Activated naive CD8-positive, alpha-beta T cell (primary cell): ENCODE measurements at regions not wholly inside any gene's neighbourhood (a gene's known extent, or its start where the extent isn't known, plus 50 kb on each side); places are given as distances from the start of the nearest gene placed in this dataset.
"Not testable (repeated sequence)": the region's sequence is repeated elsewhere in the genome, so short reads cannot be mapped to it uniquely, and the experiment has no call there.

Source experiments
- H3K27ac Mint-ChIP-seq: one replicate; pipeline ENCODE4 v1.8.0; 2021; ENCODE audit warnings: mixed read lengths
- H3K27me3 Mint-ChIP-seq: one replicate; pipeline ENCODE4 v1.8.0; 2021; ENCODE audit warnings: mixed read lengths
- H3K36me3 Mint-ChIP-seq: one replicate; pipeline ENCODE4 v1.8.0; 2021; ENCODE audit warnings: mixed read lengths
- H3K4me1 Mint-ChIP-seq: one replicate; pipeline ENCODE4 v1.8.0; 2021; ENCODE audit warnings: low read depth, mixed read lengths
- H3K4me3 Mint-ChIP-seq: one replicate; pipeline ENCODE4 v1.8.0; 2021; ENCODE audit warnings: mild to moderate bottlenecking, mixed read lengths
- H3K9me3 Mint-ChIP-seq: one replicate; pipeline ENCODE4 v1.8.0; 2021; ENCODE audit warnings: low read depth, mixed read lengths

DNA sequence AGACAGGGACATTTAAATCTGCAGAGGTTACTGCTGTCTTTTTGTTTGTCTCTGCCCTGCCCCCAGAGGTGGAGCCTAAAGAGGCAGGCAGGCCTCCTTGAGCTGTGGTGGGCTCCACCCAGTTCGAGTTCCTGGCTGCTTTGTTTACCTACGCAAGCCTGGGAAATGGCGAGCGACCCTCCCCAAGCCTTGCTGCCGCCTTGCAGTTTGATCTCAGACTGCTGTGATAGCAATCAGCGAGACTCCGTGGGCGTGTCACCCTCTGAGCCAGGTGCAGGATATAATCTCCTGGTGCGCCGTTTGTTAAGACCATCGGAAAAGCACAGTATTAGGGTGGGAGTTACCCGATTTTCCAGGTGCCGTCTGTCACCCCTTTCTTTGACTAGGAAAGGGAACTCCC is 93.3 kb downstream of the ANKRD30BL start:
- not testable (repeated sequence) for H3K9me3 Mint-ChIP-seq, H3K27me3 Mint-ChIP-seq, H3K4me1 Mint-ChIP-seq, H3K36me3 Mint-ChIP-seq, H3K27ac Mint-ChIP-seq, H3K4me3 Mint-ChIP-seq

DNA sequence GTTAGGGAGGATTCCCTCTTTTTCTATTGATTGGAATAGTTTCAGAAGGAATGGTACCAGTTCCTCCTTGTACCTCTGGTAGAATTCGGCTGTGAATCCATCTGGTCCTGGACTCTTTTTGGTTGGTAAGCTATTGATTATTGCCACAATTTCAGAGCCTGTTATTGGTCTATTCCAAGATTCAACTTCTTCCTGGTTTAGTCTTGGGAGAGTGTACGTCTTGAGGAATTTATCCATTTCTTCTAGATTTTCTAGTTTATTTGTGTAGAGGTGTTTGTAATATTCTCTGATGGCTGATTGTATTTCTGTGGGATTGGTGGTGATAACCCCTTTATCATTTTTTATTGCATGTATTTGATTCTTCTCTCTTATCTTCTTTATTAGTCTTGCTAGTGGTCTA is 96.4 kb downstream of the ANKRD30BL start:
- H3K4me3 Mint-ChIP-seq, H3K36me3 Mint-ChIP-seq, H3K27me3 Mint-ChIP-seq, H3K9me3 Mint-ChIP-seq, H3K27ac Mint-ChIP-seq, H3K4me1 Mint-ChIP-seq: not testable (repeated sequence)

DNA sequence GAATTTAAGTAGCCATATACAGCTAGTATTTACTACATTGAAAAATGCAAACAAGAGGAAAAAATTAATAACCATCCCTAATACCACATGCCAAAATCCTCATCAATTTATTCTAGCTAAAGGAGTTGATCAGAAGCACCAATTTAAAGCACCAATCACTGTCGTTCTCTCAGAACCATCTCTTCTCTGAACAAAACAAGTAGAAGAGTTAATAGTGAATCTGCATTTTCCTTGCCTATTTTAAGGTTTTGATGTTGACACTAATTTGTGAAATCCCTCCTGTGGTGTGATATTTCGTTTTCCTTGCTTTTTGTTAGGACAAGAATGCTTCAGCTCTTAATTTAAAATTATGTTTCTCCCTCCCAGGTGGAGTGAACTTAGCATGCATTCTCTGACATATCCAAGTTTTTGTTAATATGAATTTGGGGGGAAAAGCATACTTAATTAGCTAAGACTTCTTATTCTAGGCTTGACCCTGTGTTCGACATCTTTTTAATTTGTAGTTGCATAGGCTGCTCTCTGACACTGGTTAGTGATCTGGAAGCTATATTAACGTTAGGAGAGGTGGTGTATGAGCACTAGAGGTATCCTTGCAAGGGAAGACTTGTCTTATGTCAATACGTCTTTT is 122.0 kb downstream of the ANKRD30BL start:
- not testable (repeated sequence) for H3K36me3 Mint-ChIP-seq

DNA sequence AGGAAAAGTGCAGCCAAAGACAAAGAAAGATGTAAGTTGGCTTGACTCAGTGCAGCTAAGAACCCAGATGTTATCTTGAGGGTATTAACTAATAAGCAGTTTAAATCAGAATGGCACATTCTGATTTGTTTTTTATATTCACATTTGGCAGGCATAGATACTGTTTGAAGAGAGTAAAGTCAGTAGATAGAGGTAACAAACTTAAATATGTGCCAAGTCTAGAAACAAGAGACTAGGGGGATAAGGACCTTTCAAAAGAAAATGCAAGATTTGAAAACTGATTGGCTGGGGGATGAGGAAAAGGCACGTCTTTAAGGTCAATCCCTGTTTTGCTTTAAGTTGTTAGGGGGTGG is 122.9 kb downstream of the ANKRD30BL start:
- peaks cover 22% of the 10 kb centered on the region for H3K27me3 Mint-ChIP-seq
- peak overlapping the region; percentile 7 for H3K4me3 Mint-ChIP-seq
- not testable (repeated sequence) for H3K4me1 Mint-ChIP-seq, H3K27ac Mint-ChIP-seq, H3K9me3 Mint-ChIP-seq, H3K36me3 Mint-ChIP-seq

More for the DNA sequence above, 122.0 kb downstream of the ANKRD30BL start:
- peaks cover 22% of the 10 kb centered on the region for H3K27me3 Mint-ChIP-seq
- not testable (repeated sequence) for H3K9me3 Mint-ChIP-seq, H3K4me1 Mint-ChIP-seq, H3K4me3 Mint-ChIP-seq, H3K27ac Mint-ChIP-seq

DNA sequence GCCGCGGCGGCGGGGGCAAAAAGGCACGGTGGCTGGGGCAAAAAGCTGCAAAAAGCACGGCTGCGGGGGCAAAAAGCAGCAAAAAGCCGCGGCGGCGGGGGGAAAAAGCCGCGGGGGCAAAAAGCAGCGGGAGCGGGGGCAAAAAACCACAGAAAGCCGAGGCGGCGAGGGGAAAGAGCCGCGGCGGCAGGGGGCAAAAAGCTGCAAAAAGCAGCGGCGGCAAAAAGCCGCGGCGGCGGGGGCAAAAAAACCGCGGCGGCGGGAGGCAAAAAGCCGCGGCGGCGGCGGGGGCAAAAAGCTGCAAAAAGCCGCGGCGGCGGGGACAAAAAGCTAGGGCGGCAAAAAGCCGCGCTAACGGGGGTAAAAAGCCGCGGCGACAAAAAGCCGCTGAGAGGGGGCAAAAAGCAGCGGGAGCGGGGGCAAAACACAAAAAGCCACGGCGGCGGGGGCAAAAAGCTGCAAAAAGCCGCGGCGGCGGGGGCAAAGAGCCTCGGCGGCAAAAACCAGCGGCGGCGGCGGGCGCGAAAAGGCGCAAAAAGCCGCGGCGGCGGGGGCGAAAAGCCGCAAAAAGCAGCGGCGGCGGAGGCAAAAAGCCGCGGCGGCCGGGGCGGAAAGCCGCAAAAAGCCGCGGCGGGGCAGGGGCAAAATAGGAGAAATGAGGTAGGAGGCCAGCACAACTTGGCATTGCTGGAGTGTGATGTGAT is 123.4 kb downstream of the ANKRD30BL start:
- Mint-ChIP-seq H3K9me3 (peaks cover 3% of the 10 kb centered on the region), H3K4me1 (peaks cover 5% of the 10 kb centered on the region), H3K27me3 (peaks cover 20% of the 10 kb centered on the region), H3K4me3 (peak overlapping the region; percentile 28), H3K27ac (no peak overlapping the region), H3K36me3 (no peaks in the 10 kb centered on the region)

DNA sequence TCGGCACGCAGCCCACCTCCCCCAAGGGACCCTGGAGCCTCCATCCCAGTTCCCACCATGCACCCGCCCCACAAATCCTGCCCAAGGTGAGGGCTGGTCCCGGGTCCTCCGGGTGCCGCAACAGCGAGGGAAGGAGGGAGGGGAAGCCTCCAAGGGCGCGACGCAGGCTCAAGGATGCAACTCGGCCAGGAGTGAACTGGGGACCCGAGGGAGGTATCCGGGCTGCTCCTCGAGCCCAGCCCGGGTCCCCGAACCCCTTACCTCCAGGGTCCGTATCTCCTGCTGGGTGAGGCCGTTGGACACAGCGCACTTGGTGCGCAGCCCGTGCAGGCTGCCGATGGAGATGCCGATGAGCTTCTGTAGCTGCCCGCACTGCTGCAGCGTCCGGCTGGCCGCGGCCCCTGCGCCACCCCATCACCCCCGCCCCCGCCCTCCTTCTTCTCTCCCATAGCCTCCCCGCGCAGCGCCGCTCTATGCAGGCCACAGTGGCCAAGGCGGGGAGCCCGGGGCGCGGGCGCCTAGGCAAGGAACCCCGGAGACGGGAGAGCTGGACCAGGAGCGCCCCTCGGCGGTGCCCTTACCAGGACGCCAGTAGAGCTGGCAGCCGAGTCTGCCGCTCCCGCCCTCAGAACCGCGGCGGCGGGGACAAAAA is 124.1 kb downstream of the ANKRD30BL start:
- Mint-ChIP-seq H3K27ac (no peak overlapping the region), H3K36me3 (no peaks in the 10 kb centered on the region), H3K9me3 (peaks cover 3% of the 10 kb centered on the region), H3K27me3 (peaks cover 18% of the 10 kb centered on the region), H3K4me1 (peaks cover 5% of the 10 kb centered on the region), H3K4me3 (peak overlapping the region; percentile 28)

DNA sequence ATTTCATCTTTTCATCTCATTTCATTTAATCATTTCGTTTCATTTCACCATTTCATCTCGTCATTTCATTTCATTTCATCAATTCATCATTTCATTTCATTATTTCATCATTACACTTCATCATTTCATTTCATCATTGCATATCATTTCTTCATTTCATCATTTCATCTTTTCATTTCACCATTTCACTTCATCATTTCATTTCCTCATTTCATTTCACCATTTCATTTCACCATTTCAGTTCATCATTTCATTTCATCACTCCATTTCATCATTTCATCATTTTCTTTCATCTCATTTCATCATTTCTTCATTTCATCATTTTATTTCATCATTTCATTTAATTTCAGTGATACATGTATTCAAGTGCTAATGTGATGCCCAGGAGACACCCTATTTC is 127.1 kb downstream of the ANKRD30BL start:
- peaks cover 5% of the 10 kb centered on the region for H3K4me1 Mint-ChIP-seq
- H3K27ac Mint-ChIP-seq: no peak overlapping the region
- H3K9me3 Mint-ChIP-seq: no peaks in the 10 kb centered on the region
- H3K4me3 Mint-ChIP-seq: no peak overlapping the region
- H3K27me3 Mint-ChIP-seq: peaks cover 6% of the 10 kb centered on the region
- H3K36me3 Mint-ChIP-seq: no peaks in the 10 kb centered on the region

DNA sequence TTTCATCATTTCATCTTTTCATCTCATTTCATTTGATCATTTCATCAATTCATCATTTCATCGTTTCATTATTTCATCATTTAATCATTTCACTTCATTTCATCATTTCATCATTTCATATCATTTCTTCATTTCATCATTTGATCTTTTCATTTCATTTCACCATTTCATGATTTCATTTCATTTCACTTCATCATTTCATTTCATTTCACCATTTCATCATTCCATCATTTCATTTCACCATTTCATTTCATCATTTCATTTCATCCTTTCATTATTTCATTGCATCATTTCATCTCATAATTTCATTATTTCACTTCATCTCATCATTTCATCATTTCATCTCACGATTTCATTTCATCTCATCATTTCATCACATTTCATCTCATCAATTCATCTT is 127.8 kb downstream of the ANKRD30BL start:
- no peaks in the 10 kb centered on the region for H3K9me3 Mint-ChIP-seq
- H3K36me3 Mint-ChIP-seq: no peaks in the 10 kb centered on the region
- no peak overlapping the region for H3K4me3 Mint-ChIP-seq
- peaks cover 2% of the 10 kb centered on the region for H3K27me3 Mint-ChIP-seq
- no peak overlapping the region for H3K27ac Mint-ChIP-seq
- H3K4me1 Mint-ChIP-seq: peaks cover 4% of the 10 kb centered on the region

DNA sequence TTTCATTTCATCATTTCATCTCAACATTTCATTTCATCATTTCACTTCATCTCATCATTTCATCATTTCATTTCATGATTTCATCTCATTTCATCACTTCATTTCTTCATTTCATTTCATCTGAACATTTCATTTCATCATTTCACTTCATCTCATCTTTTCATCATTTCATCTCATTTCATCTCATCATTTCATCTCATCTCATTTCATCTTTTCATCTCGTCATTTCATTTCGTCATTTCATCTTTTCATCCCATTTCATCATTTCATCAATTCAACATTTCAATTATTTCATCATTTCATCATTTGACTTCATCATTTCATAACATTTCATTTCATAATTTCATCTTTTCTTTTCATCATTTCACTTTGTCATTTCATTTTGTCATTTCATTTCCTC is 128.4 kb downstream of the ANKRD30BL start:
- H3K9me3 Mint-ChIP-seq: no peaks in the 10 kb centered on the region
- H3K27ac Mint-ChIP-seq: no peak overlapping the region
- H3K36me3 Mint-ChIP-seq: no peaks in the 10 kb centered on the region
- H3K4me1 Mint-ChIP-seq: peaks cover 1% of the 10 kb centered on the region
- no peaks in the 10 kb centered on the region for H3K27me3 Mint-ChIP-seq
- H3K4me3 Mint-ChIP-seq: no peak overlapping the region

DNA sequence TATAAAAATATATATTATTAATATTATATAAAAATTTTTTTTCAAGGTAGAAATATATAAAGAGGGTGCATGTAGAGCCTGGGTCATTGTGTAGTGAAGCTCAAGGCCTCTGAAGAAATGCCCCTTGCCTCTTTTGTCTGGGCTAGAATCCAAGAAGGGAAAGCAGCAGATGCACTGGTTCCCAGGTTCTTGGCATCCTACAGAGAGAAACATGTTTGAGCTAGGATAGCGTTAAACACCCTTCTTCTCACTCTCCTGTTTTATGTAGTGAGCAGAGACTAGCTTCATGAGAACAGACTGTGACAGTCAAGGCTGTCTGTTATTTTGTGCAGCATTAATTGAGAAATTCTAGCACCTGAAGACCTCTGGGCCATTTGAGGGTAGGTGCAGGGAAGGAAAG is 149.7 kb downstream of the ANKRD30BL start:
- H3K36me3 Mint-ChIP-seq, H3K4me3 Mint-ChIP-seq, H3K27ac Mint-ChIP-seq: not testable (repeated sequence)

DNA sequence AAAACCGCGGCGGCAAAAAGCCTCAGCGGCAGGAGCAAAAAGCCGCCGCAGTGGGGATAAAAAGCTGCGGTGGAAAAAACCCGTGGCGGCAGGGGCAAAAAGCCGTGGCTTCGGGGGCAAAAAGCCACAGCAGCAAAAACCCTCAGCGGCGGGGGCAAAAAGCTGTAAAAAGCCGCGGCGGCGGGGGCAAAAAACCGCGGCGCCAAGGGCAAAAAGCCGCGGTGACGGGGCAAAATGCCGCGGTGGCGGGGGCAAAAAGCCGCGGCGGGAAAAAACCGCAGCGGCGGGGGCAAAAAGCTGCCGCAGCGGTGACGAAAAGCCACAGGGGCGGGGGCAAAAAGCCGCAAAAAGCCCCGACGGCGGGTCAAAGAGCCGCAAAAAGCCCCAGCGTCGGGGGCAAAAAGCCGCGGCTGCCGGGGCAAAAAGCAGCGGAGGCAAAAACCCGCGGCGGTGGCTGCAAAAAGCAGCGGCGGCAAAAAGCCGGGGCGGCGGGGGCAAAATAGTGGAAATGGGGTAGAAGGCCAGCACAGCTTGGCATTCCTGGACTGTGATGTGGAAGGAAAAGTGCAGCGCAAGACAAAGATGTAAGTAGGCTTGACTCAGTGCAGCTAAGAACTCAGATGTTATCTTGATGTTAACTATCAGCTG is 151.8 kb downstream of the ANKRD30BL start:
- Mint-ChIP-seq H3K27ac (no peak overlapping the region), H3K4me1 (peaks cover 3% of the 10 kb centered on the region), H3K27me3 (peaks cover 34% of the 10 kb centered on the region), H3K4me3 (no peak overlapping the region), H3K9me3 (no peaks in the 10 kb centered on the region), H3K36me3 (peaks cover 2% of the 10 kb centered on the region)

More for the DNA sequence above, 149.7 kb downstream of the ANKRD30BL start:
- peaks cover 32% of the 10 kb centered on the region for H3K27me3 Mint-ChIP-seq
- H3K9me3 Mint-ChIP-seq, H3K4me1 Mint-ChIP-seq: not testable (repeated sequence)

DNA sequence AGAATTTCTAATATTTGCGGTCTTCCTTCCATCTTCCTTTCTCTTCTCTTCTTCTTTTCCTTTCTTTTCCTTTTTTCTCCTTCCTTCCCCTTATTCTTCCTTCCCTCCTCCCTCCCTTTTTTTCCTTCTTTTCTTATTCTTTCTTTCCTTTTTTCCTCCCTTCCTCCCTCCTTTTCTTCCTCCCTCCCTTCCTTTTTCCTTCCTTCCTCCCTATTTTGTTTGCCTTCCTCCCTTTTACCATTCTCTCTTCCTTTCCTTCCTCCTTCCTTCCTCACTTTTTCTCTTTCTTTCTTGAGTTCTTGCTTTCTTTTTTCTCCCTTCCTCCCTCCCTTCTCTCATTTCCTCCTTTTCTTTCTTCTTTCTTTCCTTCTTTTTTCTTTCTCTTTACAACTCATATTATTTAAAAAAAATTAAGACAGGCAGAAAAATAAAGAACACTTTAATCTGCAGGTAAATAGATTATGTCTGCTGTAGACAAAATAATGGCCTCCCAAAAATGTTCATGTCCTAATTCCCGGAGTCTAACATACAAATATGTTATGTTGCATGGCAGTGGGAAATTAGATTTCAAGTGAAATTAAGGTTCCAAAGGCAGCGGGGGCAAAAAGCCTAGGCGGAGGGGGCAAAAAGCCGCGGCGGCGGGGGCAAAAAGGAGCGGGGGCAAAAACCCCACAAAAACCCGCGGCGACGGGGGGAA is 152.4 kb downstream of the ANKRD30BL start:
- peaks cover 2% of the 10 kb centered on the region for H3K36me3 Mint-ChIP-seq
- H3K4me1 Mint-ChIP-seq: peaks cover 3% of the 10 kb centered on the region
- no peak overlapping the region for H3K27ac Mint-ChIP-seq
- H3K4me3 Mint-ChIP-seq: no peak overlapping the region
- no peaks in the 10 kb centered on the region for H3K9me3 Mint-ChIP-seq
- peaks cover 36% of the 10 kb centered on the region for H3K27me3 Mint-ChIP-seq

DNA sequence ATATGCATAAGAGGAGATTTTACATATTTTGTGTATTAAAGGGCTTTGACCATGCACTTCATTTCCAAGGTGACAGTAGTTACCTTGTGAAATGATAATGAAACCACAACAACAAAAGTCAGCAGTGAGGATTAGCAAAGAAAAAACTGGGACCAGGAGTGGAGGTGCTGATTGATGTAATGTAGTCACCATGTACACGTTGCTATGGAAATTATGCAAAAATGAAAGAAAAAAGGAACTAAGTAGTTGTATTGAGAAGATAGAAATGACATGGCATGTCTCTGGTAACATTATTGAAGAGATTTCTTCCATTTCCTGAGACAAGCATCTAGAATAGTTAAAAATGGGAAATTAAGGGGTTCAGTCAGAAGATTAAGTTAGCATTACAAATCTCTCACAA is 171.0 kb downstream of the ANKRD30BL start:
- not testable (repeated sequence) for H3K27me3 Mint-ChIP-seq, H3K27ac Mint-ChIP-seq, H3K4me1 Mint-ChIP-seq, H3K9me3 Mint-ChIP-seq, H3K4me3 Mint-ChIP-seq, H3K36me3 Mint-ChIP-seq

DNA sequence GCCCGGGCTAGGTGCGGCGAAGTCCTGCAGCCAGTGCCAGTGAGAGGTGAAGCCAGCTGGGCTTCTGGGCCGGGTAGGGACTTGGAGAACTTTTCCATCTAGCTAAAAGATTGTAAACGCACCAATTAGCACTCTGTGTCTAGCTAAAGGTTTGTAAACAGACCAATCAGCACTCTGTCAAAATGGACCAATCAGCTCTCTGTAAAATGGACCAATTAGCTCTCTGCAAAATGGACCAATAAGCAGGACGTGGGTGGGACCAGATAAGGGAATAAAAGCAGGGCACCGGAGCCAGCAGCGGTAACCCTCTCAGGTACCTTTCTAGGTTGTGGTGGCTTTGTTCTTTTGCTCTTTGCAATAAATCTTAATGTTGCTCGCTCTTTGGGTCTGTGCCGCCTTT is 195.1 kb downstream of the ANKRD30BL start:
- H3K36me3 Mint-ChIP-seq, H3K27me3 Mint-ChIP-seq, H3K4me3 Mint-ChIP-seq, H3K4me1 Mint-ChIP-seq, H3K9me3 Mint-ChIP-seq, H3K27ac Mint-ChIP-seq: not testable (repeated sequence)

DNA sequence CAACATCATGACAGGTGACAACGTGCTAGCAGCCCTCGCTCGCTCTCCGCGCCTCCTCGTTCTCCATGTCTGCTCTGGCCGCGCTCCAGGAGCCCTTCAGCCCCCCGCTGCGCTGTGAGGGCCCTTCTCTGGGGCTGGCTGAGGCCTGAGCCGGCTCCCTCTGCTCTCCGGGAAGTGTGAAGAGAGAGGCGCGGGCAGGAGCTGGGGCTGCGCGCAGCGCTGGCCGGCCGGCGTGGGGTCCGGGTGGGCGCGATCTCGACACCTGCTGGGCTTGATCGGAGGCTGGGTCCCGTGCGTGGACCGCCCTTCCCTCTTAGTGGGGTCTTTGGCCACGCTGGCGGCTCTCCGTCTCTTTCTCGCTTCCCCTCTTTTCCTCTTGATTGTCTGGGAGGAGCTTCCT is 195.5 kb downstream of the ANKRD30BL start:
- Mint-ChIP-seq H3K4me1 (no peaks in the 10 kb centered on the region), H3K27ac (no peak overlapping the region), H3K9me3 (no peaks in the 10 kb centered on the region), H3K36me3 (no peaks in the 10 kb centered on the region), H3K27me3 (no peaks in the 10 kb centered on the region), H3K4me3 (no peak overlapping the region)
